ENCODE measurements at regions not wholly inside any gene's neighbourhood (a gene's known extent, or its start where the extent isn't known, plus 50 kb on each side); places are given as distances from the start of the nearest gene placed in this dataset.

- no peak overlapping the region for H2BK5ac ChIP-seq (ENCODE audit: low read depth, low read length)
- FAIRE-seq: no peak
- TF ChIP-seq POU5F1 (IDR thresholded peaks at IDR 0.05; ENCODE audit: low read depth, low read length) (no peak), NRF1 (IDR thresholded peaks at IDR 0.05; ENCODE audit: low read depth, low read length) (no peak), SP2 (IDR thresholded peaks at IDR 0.05; ENCODE audit: low read length) (no peak), CTCF (IDR thresholded peaks at IDR 0.05; ENCODE audit: control extremely low read depth in 1 of 3, insufficient read depth in 1 of 3, low read depth in 1 of 3, low read length in 3 of 3) (no peak), HDAC6 (IDR thresholded peaks at IDR 0.05; ENCODE audit: low read depth, low read length) (no peak), POLR2A (IDR thresholded peaks at IDR 0.05; ENCODE audit: control extremely low read depth in 1 of 2, low read depth in 2 of 2, low read length in 2 of 2) (no peak)
Observed at GRCh38 chr20:39941245-39941644, 747.8 kb downstream of the MAFB start.

More at GRCh38 chr20:39941245-39941644, 747.8 kb downstream of the MAFB start:
- Histone ChIP-seq H3K4me3 (ENCODE audit: extremely low read depth in 1 of 4, insufficient read depth in 2 of 4, low read depth in 3 of 4, low read length in 4 of 4) (no peak overlapping the region), H3K79me2 (ENCODE audit: control insufficient read depth in 1 of 2, insufficient read depth in 2 of 2, low read length in 2 of 2) (0 out of 4 replicates have a peak, but pooled peaks cover 0 to 3% of the 10 kb centered on the region in 2 experiments), H2BK15ac (ENCODE audit: low read length) (no peak overlapping the region), H2AFZ (ENCODE audit: low read length) (no peak overlapping the region), H3K23ac (ENCODE audit: insufficient read length) (no peak overlapping the region), H3K18ac (ENCODE audit: extremely low read depth, low read length) (no peak overlapping the region), H2BK20ac (ENCODE audit: low read length) (no peak overlapping the region), H3K27me3 (replicated peaks in 1 of 4; ENCODE audit: control insufficient read depth in 3 of 4, extremely low read depth in 1 of 4, insufficient read depth in 3 of 4, low read length in 3 of 4) (no peaks in the 10 kb centered on the region), H3K9me3 (ENCODE audit: insufficient read depth in 2 of 2, low read depth in 1 of 2, low read length in 1 of 2) (no peaks in the 10 kb centered on the region), H3K14ac (ENCODE audit: insufficient read length) (no peak overlapping the region), H3K4me1 (replicated peaks in 1 of 4; ENCODE audit: control insufficient read depth in 3 of 4, insufficient read depth in 4 of 4, low read length in 3 of 4) (no peaks in the 10 kb centered on the region), H2BK12ac (ENCODE audit: low read depth, low read length) (no peak overlapping the region), H3K4ac (replicated peaks; ENCODE audit: insufficient read length, low read depth, low read length) (no peak overlapping the region), H4K5ac (ENCODE audit: insufficient read length, low read depth, low read length) (no peak overlapping the region), H3K4me2 (ENCODE audit: insufficient read depth in 1 of 2, low read depth in 2 of 2, low read length in 2 of 2) (no peak overlapping the region), H4K20me1 (replicated peaks in 1 of 2; ENCODE audit: control insufficient read depth in 1 of 2, insufficient read depth in 2 of 2, low read length in 2 of 2) (no peaks in the 10 kb centered on the region), H3K9ac (replicated peaks in 1 of 4; ENCODE audit: extremely low read depth in 1 of 4, low read depth in 3 of 4, low read length in 3 of 4) (no peak overlapping the region; a peak in 1 of 7 replicates), H4K8ac (ENCODE audit: extremely low read depth, insufficient read depth, low read length) (no peak overlapping the region; the same call in 1 of the 2 replicates), H3K79me1 (ENCODE audit: low read depth, low read length) (no peaks in the 10 kb centered on the region), H2AK5ac (ENCODE audit: low read depth, low read length) (no peak overlapping the region), H3K23me2 (ENCODE audit: low read depth, low read length) (peaks cover 3% of the 10 kb centered on the region; the same call in 1 of the 2 replicates), H3K36me3 (ENCODE audit: control insufficient read depth in 2 of 4, insufficient read depth in 4 of 4, low read length in 3 of 4) (no peaks in the 10 kb centered on the region; a peak in 1 of 8 replicates), H2BK120ac (replicated peaks; ENCODE audit: low read depth, low read length) (no peak overlapping the region), H4K91ac (replicated peaks; ENCODE audit: insufficient read length, low read length) (no peak overlapping the region), H3K27ac (ENCODE audit: low read depth, low read length) (no peak overlapping the region), H3K56ac (replicated peaks; ENCODE audit: insufficient read length, low read depth, low read length) (no peak overlapping the region)
- 93% methylated on average over 1 of the region's 1 CpG; no CpG with 5 or more reads in 1 of the 2 experiments for WGBS, 2 experiments (ENCODE audit: extremely low coverage in 1 of 2, insufficient coverage in 1 of 2, insufficient read length in 1 of 2, insufficient replicate concordance in 2 of 2, low coverage in 1 of 2, low lambda C conversion rate in 2 of 2, missing lambda C conversion rate in 1 of 2)
- DNase-seq (ENCODE audit: low read depth in 1 of 2, low spot score in 2 of 2): no peak
- ChIA-PET CTCF (ENCODE audit: partially characterized antibody) (no interaction called here), POLR2A (ENCODE audit: partially characterized antibody) (no interaction called here)
